Calu3 (cell line): ENCODE measurements at regions not wholly inside any gene's neighbourhood (a gene's known extent, or its start where the extent isn't known, plus 50 kb on each side); places are given as distances from the start of the nearest gene placed in this dataset.

Experiments
- BruUV-seq: library from RNA; stranded (reverse); fragments of 400-500 nt; replicated peaks from 2 replicates; lab custom pipeline; 2021; lab: Mats Ljungman, UMichigan
- CTCF ChIA-PET: fragments of 300-600 bp; sonication (Branson Sonifier 250); formaldehyde crosslinking; loops from one replicate; lab custom pipeline; 2022; ENCODE audit warnings: antibody characterized with exemption; lab: Charles Lee
- DNase-seq: peaks from one replicate; pipeline ENCODE4 v3.0.0; 2022
- H3K27ac Mint-ChIP-seq: one replicate; pipeline ENCODE4 v1.8.0; 2022; ENCODE audit warnings: mixed read lengths; ENCODE audit not compliant: unreplicated experiment
- H3K27me3 Mint-ChIP-seq: one replicate; pipeline ENCODE4 v1.8.0; 2022; ENCODE audit warnings: mixed read lengths; ENCODE audit not compliant: unreplicated experiment
- H3K36me3 Mint-ChIP-seq: one replicate; pipeline ENCODE4 v1.8.0; 2022; ENCODE audit warnings: mild to moderate bottlenecking, moderate library complexity, mixed read lengths; ENCODE audit not compliant: insufficient read depth, unreplicated experiment
- H3K4me1 Mint-ChIP-seq: one replicate; pipeline ENCODE4 v1.8.0; 2022; ENCODE audit warnings: mild to moderate bottlenecking, low read depth, mixed read lengths; ENCODE audit not compliant: unreplicated experiment
- H3K4me3 Mint-ChIP-seq: one replicate; pipeline ENCODE4 v1.8.0; 2022; ENCODE audit warnings: mild to moderate bottlenecking, low read depth, moderate library complexity, mixed read lengths; ENCODE audit not compliant: unreplicated experiment
- H3K9me3 Mint-ChIP-seq: one replicate; pipeline ENCODE4 v1.8.0; 2022; ENCODE audit warnings: low read depth, mixed read lengths; ENCODE audit not compliant: unreplicated experiment
- CTCF ChIP-seq: fragments of 200-600 bp; IDR thresholded peaks from one replicate; pipeline ENCODE4 v1.8.0; 2022; ENCODE audit warnings: antibody characterized with exemption; ENCODE audit not compliant: unreplicated experiment
- intact Hi-C: fragments of 100-400 bp; cut with micrococcal nuclease; formaldehyde crosslinking; loops from one replicate; pipeline ENCODE4 v1.10.0; 2022; ENCODE audit not compliant: unreplicated experiment

DNA sequence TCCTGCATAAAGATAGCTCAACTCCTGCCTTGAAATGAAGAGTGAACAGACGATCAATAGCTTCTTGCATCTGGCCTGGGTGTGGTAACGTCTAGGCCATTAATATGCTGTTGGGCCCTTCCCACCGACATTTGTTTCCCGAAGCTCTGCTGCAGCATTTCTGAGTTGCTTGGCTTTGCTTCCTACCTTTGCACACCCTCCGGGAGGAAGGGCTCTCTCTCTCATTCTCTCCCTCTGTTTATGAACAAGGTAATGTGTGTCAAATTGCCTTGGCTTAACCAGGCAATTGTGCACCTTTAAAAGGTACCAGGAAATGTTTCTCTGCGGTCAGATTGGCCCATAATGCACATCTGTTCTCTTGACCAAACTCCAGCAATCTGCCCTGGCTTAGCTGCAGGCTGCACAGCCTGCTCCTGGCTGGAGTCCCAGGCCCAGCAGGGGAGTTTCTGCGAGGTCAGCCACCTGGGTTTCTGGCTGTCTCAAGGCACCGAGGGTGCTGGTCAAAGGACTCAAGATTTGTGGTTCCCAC is 223.7 kb downstream of the SNX10 start:
- intact Hi-C loops, result no loop called here
- Mint-ChIP-seq H3K27ac (no peak overlapping the region), H3K4me1 (peaks cover 15% of the 10 kb centered on the region), H3K9me3 (peaks cover 2% of the 10 kb centered on the region), H3K27me3 (no peaks in the 10 kb centered on the region), H3K4me3 (no peak overlapping the region), H3K36me3 (peaks cover 4% of the 10 kb centered on the region)
- peak; percentile 92 for DNase-seq
- BruUV-seq, result no TSS peak
- CTCF ChIA-PET, result interaction anchor here (0.5 to 2.2 kb wide), 15 partner anchors 9 to 1687 kb away, joined by 3 to 8 read pairs (median 4); no protein-coding TSS in a partner anchor
- TF ChIP-seq CTCF, result no peak

DNA sequence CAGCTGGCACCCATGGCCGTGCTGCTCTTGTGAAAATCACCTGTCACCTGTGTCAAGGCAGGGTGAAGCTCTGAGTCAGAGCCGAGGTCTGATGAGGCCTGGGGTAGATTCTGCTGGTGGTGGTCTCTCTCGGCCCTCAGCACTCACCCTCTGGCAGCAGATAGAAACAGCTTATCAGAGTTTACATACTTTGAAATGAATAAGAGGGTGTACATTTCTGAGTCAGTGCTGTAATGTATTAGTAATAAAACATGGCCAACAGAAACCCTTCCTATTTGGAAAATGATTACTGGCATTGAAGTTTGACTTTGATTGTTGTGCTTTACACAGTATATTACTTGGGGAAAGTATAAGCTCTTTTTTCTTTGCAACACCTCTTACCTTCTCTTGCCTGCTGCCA is 228.8 kb downstream of the SNX10 start:
- intact Hi-C loops, result no loop called here
- Mint-ChIP-seq H3K4me1 (peaks cover 23% of the 10 kb centered on the region), H3K27me3 (no peaks in the 10 kb centered on the region), H3K36me3 (no peaks in the 10 kb centered on the region), H3K4me3 (no peak overlapping the region), H3K27ac (no peak overlapping the region), H3K9me3 (no peaks in the 10 kb centered on the region)
- CTCF ChIA-PET, result no interaction called here
- no peak for DNase-seq
- TF ChIP-seq CTCF, result no peak
- BruUV-seq, result no TSS peak

- intact Hi-C loops, result no loop called here
- BruUV-seq, result no TSS peak
- Mint-ChIP-seq H3K4me1 (peaks cover 14% of the 10 kb centered on the region), H3K4me3 (no peak overlapping the region), H3K27me3 (no peaks in the 10 kb centered on the region), H3K9me3 (no peaks in the 10 kb centered on the region), H3K36me3 (no peaks in the 10 kb centered on the region), H3K27ac (no peak overlapping the region)
- TF ChIP-seq CTCF, result no peak
- no peak for DNase-seq
- CTCF ChIA-PET, result no interaction called here
These were observed 231.0 kb downstream of the SNX10 start for GRCh38 chr7:26522633-26523032.

DNA sequence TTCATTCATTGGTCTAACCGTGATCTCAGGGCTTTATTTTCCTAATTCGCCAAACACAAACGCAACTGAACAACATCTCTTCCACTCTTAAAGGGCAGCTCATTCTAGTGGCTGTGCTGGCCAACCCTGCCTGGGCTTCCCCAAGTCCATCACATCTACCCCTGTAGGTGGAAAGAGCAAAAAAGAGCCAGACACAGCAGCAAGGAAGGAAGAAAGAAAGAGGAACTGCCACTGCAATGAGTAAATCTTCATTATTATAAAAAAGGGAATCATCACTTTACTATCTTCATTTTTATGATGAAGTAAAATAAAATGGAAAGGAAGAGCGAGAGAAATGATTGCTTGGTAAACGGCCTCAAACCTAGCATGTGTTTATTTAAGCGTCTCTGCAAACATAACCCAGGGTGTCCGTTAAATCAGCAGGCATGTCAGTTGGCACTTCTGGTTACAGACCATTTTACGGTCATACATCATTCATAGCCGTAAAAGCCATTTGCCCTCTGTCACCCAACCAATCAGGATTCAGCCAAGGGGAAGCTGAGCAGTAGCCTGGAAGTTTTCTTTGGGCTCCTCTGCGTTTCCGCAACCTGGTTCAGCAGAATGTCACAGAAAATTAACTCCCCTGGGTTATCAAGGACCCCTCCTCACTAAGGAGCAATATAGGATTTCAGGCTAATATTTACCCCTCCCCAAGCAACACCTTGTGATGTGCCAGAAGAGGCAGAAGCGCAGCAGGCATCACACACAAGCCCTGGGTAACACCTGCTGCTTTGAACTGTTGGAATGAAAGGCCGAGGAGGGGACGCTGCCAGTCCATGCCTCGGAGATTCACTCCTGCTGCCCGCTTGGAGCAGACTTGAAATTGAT is 234.0 kb downstream of the SNX10 start:
- H3K27me3 Mint-ChIP-seq, result no peaks in the 10 kb centered on the region
- H3K27ac Mint-ChIP-seq, result no peak overlapping the region
- no TSS peak for BruUV-seq
- CTCF ChIA-PET, result no interaction called here
- no peaks in the 10 kb centered on the region for H3K9me3 Mint-ChIP-seq
- TF ChIP-seq CTCF, result no peak
- H3K4me3 Mint-ChIP-seq, result no peak overlapping the region
- H3K36me3 Mint-ChIP-seq, result no peaks in the 10 kb centered on the region
- H3K4me1 Mint-ChIP-seq, result peaks cover 6% of the 10 kb centered on the region
- DNase-seq, result no peak
- intact Hi-C loops, result no loop called here
